Hepatocyte (in vitro differentiated cells): ENCODE measurements at regions not wholly inside any gene's neighbourhood (a gene's known extent, or its start where the extent isn't known, plus 50 kb on each side); places are given as distances from the start of the nearest gene placed in this dataset.
"Not testable (repeated sequence)": the region's sequence is repeated elsewhere in the genome, so short reads cannot be mapped to it uniquely, and the experiment has no call there.

ENCODE experiments used
- DNase-seq: peaks from one replicate; pipeline ENCODE4 v3.0.0-alpha.2; 2016; ENCODE audit warnings: low spot score
- H2AFZ ChIP-seq: fragments of 200-600 bp; sonication (generic); 2 replicates; pipeline ENCODE4 v1.6.0; 2016; ENCODE audit warnings: antibody characterized with exemption, mild to moderate bottlenecking
- H3K27ac ChIP-seq: fragments of 200-600 bp; sonication (generic); 2 replicates; pipeline ENCODE4 v1.5.1; 2016; ENCODE audit warnings: mild to moderate bottlenecking
- H3K27me3 ChIP-seq: fragments of 200-600 bp; sonication (generic); 2 replicates; pipeline ENCODE4 v1.6.1; 2016
- H3K36me3 ChIP-seq: fragments of 200-600 bp; sonication (generic); replicated peaks from 2 replicates; pipeline ENCODE4 v1.5.1; 2016; ENCODE audit warnings: low read depth; ENCODE audit not compliant: insufficient read depth
- H3K4me1 ChIP-seq: fragments of 200-600 bp; sonication (generic); 2 replicates; pipeline ENCODE4 v1.5.1; 2016; ENCODE audit warnings: mild to moderate bottlenecking, moderate library complexity; ENCODE audit not compliant: insufficient read depth
- H3K4me2 ChIP-seq: fragments of 200-600 bp; sonication (generic); 2 replicates; pipeline ENCODE4 v1.6.0; 2016
- H3K4me3 ChIP-seq: fragments of 200-600 bp; sonication (generic); 2 replicates; pipeline ENCODE4 v1.5.1; 2016; ENCODE audit warnings: mild to moderate bottlenecking
- H3K79me2 ChIP-seq: fragments of 200-600 bp; sonication (generic); 2 replicates; pipeline ENCODE4 v1.6.0; 2017; ENCODE audit warnings: mild to moderate bottlenecking
- H3K9me2 ChIP-seq: fragments of 200-600 bp; sonication (generic); replicated peaks from 2 replicates; pipeline ENCODE4 v1.6.0; 2017; ENCODE audit warnings: mild to moderate bottlenecking; ENCODE audit not compliant: insufficient read depth
- H3K9me3 ChIP-seq: fragments of 200-600 bp; sonication (generic); 2 replicates; pipeline ENCODE4 v1.5.1; 2016; ENCODE audit warnings: low read depth, mild to moderate bottlenecking
- H4K20me1 ChIP-seq: fragments of 200-600 bp; sonication (generic); 2 replicates; pipeline ENCODE4 v1.6.0; 2016; ENCODE audit warnings: mild to moderate bottlenecking; ENCODE audit not compliant: insufficient read depth, poor library complexity, severe bottlenecking
- WGBS: methylation state at CpG from one replicate; pipeline ENCODE4 v1.1.6; 2016; ENCODE audit warnings: low lambda C conversion rate; ENCODE audit errors: missing lambda C conversion rate; 5-methylcytosine and 5-hydroxymethylcytosine counted together

DNA sequence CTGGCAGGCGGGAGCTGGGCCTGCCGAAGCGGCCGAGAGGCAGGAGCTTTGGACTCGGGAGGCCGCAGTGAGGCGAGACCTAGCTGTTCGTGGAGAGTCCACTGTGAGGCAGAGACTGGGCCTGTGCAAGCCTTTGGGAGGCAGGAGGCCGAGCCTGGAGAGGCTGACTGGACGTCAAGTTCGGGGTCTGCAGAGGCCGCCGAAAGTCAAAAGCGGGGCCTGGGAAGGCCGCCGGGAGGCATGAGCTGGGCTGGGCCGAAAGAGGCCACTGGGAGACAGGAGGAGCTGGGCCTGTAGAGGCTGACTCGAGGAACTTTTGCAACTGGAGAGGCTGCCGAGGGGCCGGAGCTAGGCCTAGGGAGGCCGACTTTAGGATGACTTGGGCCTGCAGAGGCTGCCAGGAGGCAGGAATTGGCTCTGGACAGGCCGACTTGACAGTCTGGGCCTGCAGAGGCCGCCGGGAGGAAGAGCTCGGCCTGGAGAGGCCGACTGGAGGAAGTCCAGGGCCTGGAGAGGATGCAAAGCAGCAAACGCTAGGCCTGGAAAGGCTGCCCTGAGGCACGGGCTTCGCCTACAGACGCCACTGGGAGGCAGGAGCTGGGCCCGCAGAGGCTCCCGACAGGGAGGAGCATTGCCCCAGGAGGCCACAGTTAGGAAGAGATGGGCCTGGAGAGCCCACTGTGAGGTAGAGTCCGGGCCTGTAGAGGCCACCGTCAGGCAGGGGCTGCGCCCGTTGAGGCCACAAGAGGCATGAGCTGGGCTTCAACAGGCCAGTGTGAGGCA, 304.0 kb downstream of the ZNF479 start:
- not testable (repeated sequence) for H3K4me2 ChIP-seq, H2AFZ ChIP-seq, H4K20me1 ChIP-seq, H3K79me2 ChIP-seq, H3K27ac ChIP-seq, H3K9me2 ChIP-seq, H3K36me3 ChIP-seq, H3K9me3 ChIP-seq, H3K27me3 ChIP-seq, H3K4me1 ChIP-seq, DNase-seq, H3K4me3 ChIP-seq
- WGBS: 86% methylated on average over 32 of the region's 36 CpGs

DNA sequence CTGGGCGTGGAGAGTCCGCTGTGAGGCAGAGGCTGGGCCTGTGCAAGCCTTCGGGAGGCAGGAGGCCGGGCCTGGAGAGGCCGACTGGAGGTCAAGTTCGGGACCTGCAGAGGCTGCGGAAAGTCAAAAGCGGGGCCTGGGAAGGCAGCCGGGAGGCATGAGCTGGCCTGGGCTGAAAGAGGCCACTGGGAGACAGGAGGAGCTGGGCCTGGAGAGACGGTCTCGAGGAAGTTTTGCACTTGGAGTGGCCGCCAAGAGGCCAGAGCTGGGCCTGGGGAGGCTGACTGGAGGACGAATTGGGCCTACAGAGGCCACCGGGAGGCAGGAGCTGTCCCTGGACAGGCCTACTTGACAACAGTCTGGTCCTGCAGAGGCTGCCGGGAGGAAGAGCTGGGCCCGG, 304.7 kb downstream of the ZNF479 start:
- not testable (repeated sequence) for H2AFZ ChIP-seq, H3K4me3 ChIP-seq, H3K9me3 ChIP-seq, H3K79me2 ChIP-seq, H3K9me2 ChIP-seq, H4K20me1 ChIP-seq, H3K4me2 ChIP-seq, H3K27ac ChIP-seq, DNase-seq, H3K27me3 ChIP-seq, H3K36me3 ChIP-seq, H3K4me1 ChIP-seq
- WGBS: 86% methylated on average over 10 of the region's 16 CpGs

DNA sequence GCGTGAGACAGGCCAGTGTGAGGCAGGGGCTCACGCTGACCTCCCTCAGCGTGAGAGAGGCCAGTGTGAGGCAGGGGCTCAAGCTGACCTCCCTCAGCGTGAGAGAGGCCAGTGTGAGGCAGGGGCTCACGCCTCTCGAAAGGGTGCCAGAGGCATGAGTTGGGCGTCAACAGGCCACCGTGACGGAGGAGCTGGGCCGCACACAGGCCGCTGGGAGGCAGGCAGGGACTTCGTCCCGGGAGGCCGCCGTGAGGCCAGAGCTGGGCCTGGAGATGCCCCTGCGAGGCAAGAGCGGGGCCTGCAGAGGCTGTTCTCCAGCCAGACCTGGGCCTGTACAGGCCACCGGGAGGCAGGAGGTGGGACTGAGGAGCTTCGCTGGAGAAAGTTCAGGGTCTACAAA, 305.7 kb downstream of the ZNF479 start:
- not testable (repeated sequence) for H3K9me3 ChIP-seq, H3K27me3 ChIP-seq, DNase-seq, H4K20me1 ChIP-seq, H3K27ac ChIP-seq, H3K4me2 ChIP-seq, H3K36me3 ChIP-seq, H3K79me2 ChIP-seq, H3K4me1 ChIP-seq, H3K4me3 ChIP-seq, H2AFZ ChIP-seq, H3K9me2 ChIP-seq
- WGBS: 95% methylated on average over 15 of the region's 19 CpGs

DNA sequence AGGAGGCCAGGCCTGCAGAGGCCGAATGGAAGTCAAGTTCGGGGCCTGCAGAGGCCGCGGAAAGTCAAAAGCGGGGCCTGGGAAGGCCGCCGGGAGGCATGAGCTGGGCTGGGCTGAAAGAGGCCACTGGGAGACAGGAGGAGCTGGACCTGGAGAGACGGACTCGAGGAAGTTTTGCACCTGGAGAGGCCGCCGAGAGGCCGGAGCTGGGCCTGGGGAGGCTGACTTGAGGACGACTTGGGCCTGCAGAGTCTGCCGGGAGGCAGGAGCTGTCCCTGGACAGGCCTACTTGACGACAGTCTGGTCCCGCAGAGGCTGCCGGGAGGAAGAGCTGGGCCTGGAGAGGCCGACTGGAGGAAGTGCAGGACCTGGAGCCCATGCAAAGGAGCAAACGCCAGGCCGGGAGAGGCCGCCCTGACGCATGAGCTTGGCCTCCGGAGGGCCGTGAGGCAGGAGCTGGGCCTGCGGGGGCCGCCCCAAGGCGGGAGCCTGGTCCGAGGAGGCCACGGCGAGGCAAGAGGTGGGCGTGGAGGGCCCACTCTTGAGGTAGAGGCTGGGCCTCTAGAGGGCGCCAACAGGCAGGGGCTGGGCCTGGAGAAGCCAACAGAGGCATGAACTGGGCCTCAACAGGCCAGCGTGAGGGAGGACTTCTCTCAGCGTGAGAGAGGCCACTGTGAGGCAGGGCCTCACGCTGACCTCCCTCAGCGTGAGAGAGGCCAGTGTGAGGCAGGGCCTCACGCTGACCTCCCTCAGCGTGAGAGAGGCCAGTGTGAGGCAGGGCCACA, 306.3 kb downstream of the ZNF479 start:
- not testable (repeated sequence) for H2AFZ ChIP-seq, H3K36me3 ChIP-seq, H3K9me2 ChIP-seq, H4K20me1 ChIP-seq, DNase-seq, H3K79me2 ChIP-seq, H3K4me1 ChIP-seq, H3K9me3 ChIP-seq, H3K27me3 ChIP-seq, H3K4me2 ChIP-seq, H3K27ac ChIP-seq, H3K4me3 ChIP-seq
- 83% methylated on average over 24 of the region's 38 CpGs for WGBS

DNA sequence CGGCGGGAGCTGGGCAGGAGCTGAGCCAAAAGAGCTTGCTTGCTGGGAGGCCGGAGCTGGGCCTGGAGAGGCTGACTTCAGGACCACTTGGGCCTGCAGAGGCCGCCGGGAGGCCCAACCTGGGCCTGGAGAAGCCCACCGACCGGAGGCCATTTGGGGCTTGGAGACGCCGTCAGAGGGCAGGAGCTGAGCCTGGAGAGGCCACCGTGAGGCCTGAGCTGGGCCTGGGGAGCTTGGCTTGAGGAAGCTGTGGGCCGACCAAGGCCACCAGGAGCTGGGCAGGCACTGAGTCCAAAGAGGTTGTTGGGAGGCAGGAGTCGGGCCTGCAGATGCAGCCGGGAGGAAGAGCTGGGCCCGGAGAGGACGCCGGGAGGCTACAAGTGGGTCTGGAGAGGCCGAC, 307.1 kb downstream of the ZNF479 start:
- H3K4me1 ChIP-seq, H3K27ac ChIP-seq, H3K4me2 ChIP-seq, H3K79me2 ChIP-seq, H3K4me3 ChIP-seq, H2AFZ ChIP-seq, H3K9me3 ChIP-seq, H3K9me2 ChIP-seq, H4K20me1 ChIP-seq, DNase-seq, H3K36me3 ChIP-seq, H3K27me3 ChIP-seq: not testable (repeated sequence)
- WGBS: 79% methylated on average over 6 of the region's 17 CpGs

DNA sequence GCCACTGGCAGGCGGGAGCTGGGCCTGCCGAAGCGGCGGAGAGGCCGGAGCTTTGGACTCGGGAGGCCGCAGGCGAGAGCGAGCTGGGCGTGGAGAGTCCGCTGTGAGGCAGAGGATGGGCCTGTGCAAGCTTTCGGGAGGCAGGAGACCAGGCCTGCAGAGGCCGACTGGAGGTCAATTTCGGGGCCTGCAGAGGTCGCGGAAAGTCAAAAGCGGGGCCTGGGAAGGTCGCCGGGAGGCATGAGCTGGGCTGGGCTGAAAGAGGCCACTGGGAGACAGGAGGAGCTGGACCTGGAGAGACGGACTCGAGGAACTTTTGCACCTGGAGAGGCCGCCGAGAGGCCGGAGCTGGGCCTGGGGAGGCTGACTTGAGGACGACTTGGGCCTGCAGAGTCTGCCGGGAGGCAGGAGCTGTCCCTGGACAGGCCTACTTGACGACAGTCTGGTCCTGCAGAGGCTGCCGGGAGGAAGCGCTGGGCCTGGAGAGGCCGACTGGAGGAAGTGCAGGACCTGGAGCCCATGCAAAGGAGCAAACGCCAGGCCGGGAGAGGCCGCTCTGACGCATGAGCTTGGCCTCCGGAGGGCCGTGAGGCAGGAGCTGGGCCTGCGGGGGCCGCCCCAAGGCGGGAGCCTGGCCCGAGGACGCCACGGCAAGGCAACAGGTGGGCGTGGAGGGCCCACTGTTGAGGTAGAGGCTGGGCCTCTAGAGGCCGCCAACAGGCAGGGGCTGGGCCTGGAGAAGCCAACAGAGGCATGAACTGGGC, 308.2 kb downstream of the ZNF479 start:
- not testable (repeated sequence) for H3K9me3 ChIP-seq, H3K4me1 ChIP-seq, H4K20me1 ChIP-seq, H3K4me2 ChIP-seq, H3K27me3 ChIP-seq, H3K9me2 ChIP-seq, H3K27ac ChIP-seq, H2AFZ ChIP-seq, H3K4me3 ChIP-seq, H3K36me3 ChIP-seq, H3K79me2 ChIP-seq, DNase-seq
- WGBS: 93% methylated on average over 5 of the region's 44 CpGs

DNA sequence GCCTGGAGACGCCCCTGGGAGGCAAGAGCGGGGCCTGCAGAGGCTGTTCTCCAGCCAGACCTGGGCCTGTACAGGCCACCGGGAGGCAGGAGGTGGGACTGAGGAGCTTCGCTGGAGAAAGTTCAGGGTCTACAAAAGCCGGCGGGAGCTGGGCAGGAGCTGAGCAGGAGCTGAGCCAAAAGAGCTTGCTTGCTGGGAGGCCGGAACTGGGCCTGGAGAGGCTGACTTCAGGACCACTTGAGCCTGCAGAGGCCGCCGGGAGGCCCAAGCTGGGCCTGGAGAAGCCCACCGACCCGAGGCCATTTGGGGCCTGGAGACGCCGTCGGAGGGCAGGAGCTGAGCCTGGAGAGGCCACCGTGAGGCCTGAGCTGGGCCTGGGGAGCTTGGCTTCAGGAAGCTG, 309.0 kb downstream of the ZNF479 start:
- not testable (repeated sequence) for H3K9me2 ChIP-seq, H3K4me2 ChIP-seq, H3K4me1 ChIP-seq, H3K79me2 ChIP-seq, H3K4me3 ChIP-seq, H2AFZ ChIP-seq, DNase-seq, H3K27me3 ChIP-seq, H3K9me3 ChIP-seq, H3K27ac ChIP-seq, H3K36me3 ChIP-seq, H4K20me1 ChIP-seq
- WGBS: 90% methylated on average over 9 of the region's 15 CpGs

DNA sequence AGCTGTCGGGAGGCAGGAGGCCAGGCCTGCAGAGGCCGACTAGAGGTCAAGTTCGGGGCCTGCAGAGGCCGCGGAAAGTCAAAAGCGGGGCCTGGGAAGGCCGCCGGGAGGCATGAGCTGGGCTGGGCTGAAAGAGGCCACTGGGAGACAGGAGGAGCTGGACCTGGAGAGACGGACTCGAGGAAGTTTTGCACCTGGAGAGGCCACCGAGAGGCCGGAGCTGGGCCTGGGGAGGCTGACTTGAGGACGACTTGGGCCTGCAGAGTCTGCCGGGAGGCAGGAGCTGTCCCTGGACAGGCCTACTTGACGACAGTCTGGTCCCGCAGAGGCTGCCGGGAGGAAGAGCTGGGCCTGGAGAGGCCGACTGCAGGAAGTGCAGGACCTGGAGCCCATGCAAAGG, 310.1 kb downstream of the ZNF479 start:
- H4K20me1 ChIP-seq, H3K4me2 ChIP-seq, H3K9me2 ChIP-seq, H3K36me3 ChIP-seq, H3K9me3 ChIP-seq, H2AFZ ChIP-seq, H3K79me2 ChIP-seq, H3K4me1 ChIP-seq, H3K27me3 ChIP-seq, H3K27ac ChIP-seq, H3K4me3 ChIP-seq, DNase-seq: not testable (repeated sequence)
- WGBS: 95% methylated on average over 3 of the region's 18 CpGs
